HL-60 (cell line): ENCODE measurements at regions not wholly inside any gene's neighbourhood (a gene's known extent, or its start where the extent isn't known, plus 50 kb on each side); places are given as distances from the start of the nearest gene placed in this dataset.

Experiments
- GABPA ChIP-seq: IDR thresholded peaks from 2 replicates; pipeline ENCODE4 v1.6.1; 2012; ENCODE audit warnings: low read depth
- POLR2AphosphoS5 ChIP-seq: IDR thresholded peaks from 2 replicates; pipeline ENCODE4 v1.6.1; 2012; ENCODE audit warnings: low read depth
- SPI1 ChIP-seq: IDR thresholded peaks from 2 replicates; pipeline ENCODE4 v1.6.1; 2012; ENCODE audit warnings: low read depth, mild to moderate bottlenecking, borderline replicate concordance
- TF ChIP-seq, protein P1 (sequence below): IDR thresholded peaks from one replicate; pipeline ENCODE4 v1.5.1; 2011; ENCODE audit warnings: low read length, control low read depth, inconsistent platforms; ENCODE audit not compliant: insufficient read depth
- TF ChIP-seq, protein P2 (sequence below): IDR thresholded peaks from 2 replicates; pipeline ENCODE4 v1.6.1; 2012; ENCODE audit warnings: low read depth; ENCODE audit not compliant: insufficient replicate concordance

DNA sequence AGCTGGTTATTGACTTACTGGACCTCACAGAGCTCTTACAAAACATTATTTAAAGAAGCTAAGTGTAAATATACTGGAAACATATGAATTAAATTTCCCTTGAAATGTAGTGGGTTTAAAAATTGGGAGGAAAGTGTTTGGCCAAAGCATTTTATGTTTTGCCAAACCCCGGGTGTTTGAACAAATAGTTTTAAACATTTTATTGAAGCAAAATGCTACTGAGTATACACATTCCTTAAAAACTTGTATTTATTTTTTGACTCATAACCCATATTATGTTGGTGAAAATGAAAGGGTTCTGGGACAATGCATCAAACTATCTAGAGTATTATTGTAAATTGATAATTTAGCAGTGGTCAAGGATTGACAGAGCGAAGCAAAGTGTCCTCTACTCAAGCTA lies 1048.5 kb downstream of the SLC6A15 start:
- TF ChIP-seq, protein P1, sequence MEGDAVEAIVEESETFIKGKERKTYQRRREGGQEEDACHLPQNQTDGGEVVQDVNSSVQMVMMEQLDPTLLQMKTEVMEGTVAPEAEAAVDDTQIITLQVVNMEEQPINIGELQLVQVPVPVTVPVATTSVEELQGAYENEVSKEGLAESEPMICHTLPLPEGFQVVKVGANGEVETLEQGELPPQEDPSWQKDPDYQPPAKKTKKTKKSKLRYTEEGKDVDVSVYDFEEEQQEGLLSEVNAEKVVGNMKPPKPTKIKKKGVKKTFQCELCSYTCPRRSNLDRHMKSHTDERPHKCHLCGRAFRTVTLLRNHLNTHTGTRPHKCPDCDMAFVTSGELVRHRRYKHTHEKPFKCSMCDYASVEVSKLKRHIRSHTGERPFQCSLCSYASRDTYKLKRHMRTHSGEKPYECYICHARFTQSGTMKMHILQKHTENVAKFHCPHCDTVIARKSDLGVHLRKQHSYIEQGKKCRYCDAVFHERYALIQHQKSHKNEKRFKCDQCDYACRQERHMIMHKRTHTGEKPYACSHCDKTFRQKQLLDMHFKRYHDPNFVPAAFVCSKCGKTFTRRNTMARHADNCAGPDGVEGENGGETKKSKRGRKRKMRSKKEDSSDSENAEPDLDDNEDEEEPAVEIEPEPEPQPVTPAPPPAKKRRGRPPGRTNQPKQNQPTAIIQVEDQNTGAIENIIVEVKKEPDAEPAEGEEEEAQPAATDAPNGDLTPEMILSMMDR: no peak
- no peak for TF ChIP-seq POLR2AphosphoS5
- TF ChIP-seq, protein P2, sequence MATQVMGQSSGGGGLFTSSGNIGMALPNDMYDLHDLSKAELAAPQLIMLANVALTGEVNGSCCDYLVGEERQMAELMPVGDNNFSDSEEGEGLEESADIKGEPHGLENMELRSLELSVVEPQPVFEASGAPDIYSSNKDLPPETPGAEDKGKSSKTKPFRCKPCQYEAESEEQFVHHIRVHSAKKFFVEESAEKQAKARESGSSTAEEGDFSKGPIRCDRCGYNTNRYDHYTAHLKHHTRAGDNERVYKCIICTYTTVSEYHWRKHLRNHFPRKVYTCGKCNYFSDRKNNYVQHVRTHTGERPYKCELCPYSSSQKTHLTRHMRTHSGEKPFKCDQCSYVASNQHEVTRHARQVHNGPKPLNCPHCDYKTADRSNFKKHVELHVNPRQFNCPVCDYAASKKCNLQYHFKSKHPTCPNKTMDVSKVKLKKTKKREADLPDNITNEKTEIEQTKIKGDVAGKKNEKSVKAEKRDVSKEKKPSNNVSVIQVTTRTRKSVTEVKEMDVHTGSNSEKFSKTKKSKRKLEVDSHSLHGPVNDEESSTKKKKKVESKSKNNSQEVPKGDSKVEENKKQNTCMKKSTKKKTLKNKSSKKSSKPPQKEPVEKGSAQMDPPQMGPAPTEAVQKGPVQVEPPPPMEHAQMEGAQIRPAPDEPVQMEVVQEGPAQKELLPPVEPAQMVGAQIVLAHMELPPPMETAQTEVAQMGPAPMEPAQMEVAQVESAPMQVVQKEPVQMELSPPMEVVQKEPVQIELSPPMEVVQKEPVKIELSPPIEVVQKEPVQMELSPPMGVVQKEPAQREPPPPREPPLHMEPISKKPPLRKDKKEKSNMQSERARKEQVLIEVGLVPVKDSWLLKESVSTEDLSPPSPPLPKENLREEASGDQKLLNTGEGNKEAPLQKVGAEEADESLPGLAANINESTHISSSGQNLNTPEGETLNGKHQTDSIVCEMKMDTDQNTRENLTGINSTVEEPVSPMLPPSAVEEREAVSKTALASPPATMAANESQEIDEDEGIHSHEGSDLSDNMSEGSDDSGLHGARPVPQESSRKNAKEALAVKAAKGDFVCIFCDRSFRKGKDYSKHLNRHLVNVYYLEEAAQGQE: no peak
- TF ChIP-seq GABPA: no peak
- TF ChIP-seq SPI1: no peak
